A673 (cell line): ENCODE measurements at regions not wholly inside any gene's neighbourhood (a gene's known extent, or its start where the extent isn't known, plus 50 kb on each side); places are given as distances from the start of the nearest gene placed in this dataset.

ENCODE experiments used
- BruUV-seq: library from RNA; stranded (reverse); fragments of 400-500 nt; replicated peaks from 2 replicates; lab custom pipeline; 2021; lab: Mats Ljungman, UMichigan
- CTCF ChIA-PET: fragments of 300-600 bp; sonication (Branson Sonifier 250); formaldehyde crosslinking; loops from one replicate; lab custom pipeline; 2022; ENCODE audit warnings: antibody characterized with exemption; lab: Charles Lee
- POLR2A ChIA-PET: fragments of 300-600 bp; sonication (Branson Sonifier 250); formaldehyde crosslinking; loops from one replicate; lab custom pipeline; 2022; ENCODE audit warnings: antibody characterized with exemption; ENCODE audit not compliant: low non-redundant PET; lab: Charles Lee
- DNase-seq: peaks from one replicate; pipeline ENCODE4 v3.0.0-alpha.2; 2015; ENCODE audit warnings: low spot score
- H3K27ac ChIP-seq: fragments of 200-600 bp; sonication (generic); 2 replicates; pipeline ENCODE4 v1.5.1; 2016; ENCODE audit warnings: mixed run types, low read depth, mild to moderate bottlenecking, mixed read lengths, antibody characterized with exemption, low read length; ENCODE audit not compliant: poor library complexity, severe bottlenecking
- H3K27me3 ChIP-seq: fragments of 200-600 bp; sonication (generic); replicated peaks from 2 replicates; pipeline ENCODE4 v1.6.1; 2017; ENCODE audit warnings: mixed run types, low read depth, mild to moderate bottlenecking, mixed read lengths, antibody characterized with exemption, low read length; ENCODE audit not compliant: insufficient read depth, poor library complexity
- H3K36me3 ChIP-seq: fragments of 200-600 bp; sonication (generic); 2 replicates; pipeline ENCODE4 v1.6.1; 2016; ENCODE audit warnings: mixed run types, mild to moderate bottlenecking, mixed read lengths, antibody characterized with exemption, low read length; ENCODE audit not compliant: insufficient read depth, poor library complexity, severe bottlenecking
- H3K4me1 ChIP-seq: fragments of 200-600 bp; sonication (generic); 2 replicates; pipeline ENCODE4 v1.6.1; 2017; ENCODE audit warnings: mixed run types, mild to moderate bottlenecking, mixed read lengths, antibody characterized with exemption, low read length; ENCODE audit not compliant: insufficient read depth, poor library complexity, severe bottlenecking
- H3K4me3 ChIP-seq: fragments of 200-600 bp; sonication (generic); 2 replicates; pipeline ENCODE4 v1.5.1; 2016; ENCODE audit warnings: low read depth, mixed run types, mild to moderate bottlenecking, mixed read lengths, low read length; ENCODE audit not compliant: poor library complexity, severe bottlenecking
- H3K9me3 ChIP-seq: fragments of 200-600 bp; sonication (generic); 2 replicates; pipeline ENCODE4 v1.6.1; 2016; ENCODE audit warnings: mixed run types, low read depth, mild to moderate bottlenecking, mixed read lengths, antibody characterized with exemption, low read length; ENCODE audit not compliant: poor library complexity, severe bottlenecking
- CTCF ChIP-seq: fragments of 300-800, 200-600 bp; sonication (generic); conservative IDR thresholded peaks from 2 replicates; pipeline ENCODE4 v1.5.1; 2017; ENCODE audit warnings: low read depth, mild to moderate bottlenecking, antibody characterized with exemption, low read length, moderate library complexity, mixed read lengths
- EZH2 ChIP-seq: fragments of 200-600 bp; sonication (generic); IDR thresholded peaks from 2 replicates; pipeline ENCODE4 v1.6.1; 2017; ENCODE audit warnings: borderline replicate concordance, low read depth, mild to moderate bottlenecking, mixed read lengths, antibody characterized with exemption, low read length; ENCODE audit not compliant: poor library complexity, severe bottlenecking
- intact Hi-C: fragments of 100-400 bp; cut with micrococcal nuclease; formaldehyde crosslinking; loops from one replicate; pipeline ENCODE4 v1.10.0; 2022; ENCODE audit not compliant: unreplicated experiment

- no peak overlapping the region for H3K27ac ChIP-seq
- no peaks in the 10 kb centered on the region for H3K27me3 ChIP-seq
- BruUV-seq, result no TSS peak
- H3K4me3 ChIP-seq, result no peak overlapping the region
- POLR2A ChIA-PET, result no interaction called here
- no peaks in the 10 kb centered on the region for H3K4me1 ChIP-seq
- no peak for TF ChIP-seq EZH2
- TF ChIP-seq CTCF, result no peak
- CTCF ChIA-PET, result no interaction called here
- DNase-seq, result no peak
- intact Hi-C loops, result no loop called here
- no peaks in the 10 kb centered on the region for H3K9me3 ChIP-seq
- no peaks in the 10 kb centered on the region for H3K36me3 ChIP-seq
Observed at GRCh38 chr17:36683387-36683786, 82.0 kb downstream of the MRM1 start.

GRCh38 chr17:36684134-36684533 is 82.8 kb downstream of the MRM1 start:
- Histone ChIP-seq H3K27ac (no peak overlapping the region), H3K9me3 (no peaks in the 10 kb centered on the region), H3K4me3 (no peak overlapping the region), H3K36me3 (no peaks in the 10 kb centered on the region), H3K27me3 (peaks cover 4% of the 10 kb centered on the region), H3K4me1 (no peaks in the 10 kb centered on the region)
- no TSS peak for BruUV-seq
- TF ChIP-seq EZH2 (no peak), CTCF (no peak)
- DNase-seq, result no peak
- intact Hi-C loops, result no loop called here
- POLR2A ChIA-PET, result no interaction called here
- CTCF ChIA-PET, result interaction anchor here (0.6 kb wide), 1 partner anchor 12 kb away, joined by 3 read pairs; no protein-coding TSS in a partner anchor

GRCh38 chr17:36686123-36686669 is 84.8 kb downstream of the MRM1 start:
- TF ChIP-seq CTCF (no peak), EZH2 (no peak)
- intact Hi-C loops, result no loop called here
- POLR2A ChIA-PET, result no interaction called here
- peaks cover 14% of the 10 kb centered on the region for H3K27me3 ChIP-seq
- no peak for DNase-seq
- no TSS peak for BruUV-seq
- H3K9me3 ChIP-seq, result no peaks in the 10 kb centered on the region
- H3K27ac ChIP-seq, result no peak overlapping the region
- no peaks in the 10 kb centered on the region for H3K4me1 ChIP-seq
- H3K4me3 ChIP-seq, result no peak overlapping the region
- no peaks in the 10 kb centered on the region for H3K36me3 ChIP-seq
- CTCF ChIA-PET, result no interaction called here
